GM21390 (cell line): ENCODE measurements at regions not wholly inside any gene's neighbourhood (a gene's known extent, or its start where the extent isn't known, plus 50 kb on each side); places are given as distances from the start of the nearest gene placed in this dataset.
"Not testable (repeated sequence)": the region's sequence is repeated elsewhere in the genome, so short reads cannot be mapped to it uniquely, and the experiment has no call there.

ENCODE experiments used
- ATAC-seq: cut with Tn5 transposase; IDR thresholded peaks from one replicate; pipeline ENCODE4 v1.9.1; 2021; ENCODE audit not compliant: unreplicated experiment

GRCh38 chrX:52585892-52586291, 68.8 kb downstream of the SSX7 start:
- ATAC-seq = no peak

GRCh38 chrX:52577464-52578173, 60.8 kb upstream of the XAGE1B start:
- ATAC-seq = no peak

- no peak for ATAC-seq
Measured at GRCh38 chrX:52576946-52577345, 60.1 kb upstream of the XAGE1B start.

- no peak for ATAC-seq
Measured at GRCh38 chrX:52576474-52576873, 59.6 kb upstream of the XAGE1B start.

GRCh38 chrX:52574416-52575275, 57.8 kb upstream of the XAGE1B start:
- peak; percentile 61 for ATAC-seq

- ATAC-seq = not testable (repeated sequence)
Measured at GRCh38 chrX:52568146-52568545, 51.3 kb upstream of the XAGE1B start.
